Medulla oblongata (tissue), 1 donor: ENCODE measurements at regions not wholly inside any gene's neighbourhood (a gene's known extent, or its start where the extent isn't known, plus 50 kb on each side); places are given as distances from the start of the nearest gene placed in this dataset.
A peak's percentile ranks its signal among the peaks of the same experiment; 100 is the strongest.
"Not testable (repeated sequence)": the region's sequence is repeated elsewhere in the genome, so short reads cannot be mapped to it uniquely, and the experiment has no call there.

ENCODE experiments used
- DNase-seq: peaks from one replicate; pipeline ENCODE4 v3.0.0-alpha.2; 2015; ENCODE audit errors: extremely low spot score

GRCh38 chr10:125554016-125554703 lies 128.8 kb downstream of the TEX36 start:
- DNase-seq: no peak

- no peak for DNase-seq
Observed at GRCh38 chr10:125553091-125553490, 129.9 kb downstream of the TEX36 start.

GRCh38 chr10:125551247-125551646 lies 131.7 kb downstream of the TEX36 start:
- DNase-seq: no peak

- DNase-seq: no peak
Observed at GRCh38 chr10:125550362-125550761, 132.6 kb downstream of the TEX36 start.

GRCh38 chr10:125549653-125550052 lies 133.3 kb downstream of the TEX36 start:
- no peak for DNase-seq

- DNase-seq: no peak
Observed at GRCh38 chr10:125548878-125549277, 134.1 kb downstream of the TEX36 start.

- DNase-seq: no peak
Observed at GRCh38 chr10:125548356-125548755, 134.6 kb downstream of the TEX36 start.

GRCh38 chr10:125547010-125547650 lies 135.8 kb downstream of the TEX36 start:
- no peak for DNase-seq

- no peak for DNase-seq
Observed at GRCh38 chr10:125543796-125544195, 139.2 kb downstream of the TEX36 start.

GRCh38 chr10:125538947-125539731 lies 143.8 kb downstream of the TEX36 start:
- peak; percentile 56 for DNase-seq

- DNase-seq: no peak
Observed at GRCh38 chr10:125536236-125536635, 146.7 kb downstream of the TEX36 start.

GRCh38 chr10:125535559-125535958 lies 147.4 kb downstream of the TEX36 start:
- no peak for DNase-seq

GRCh38 chr10:125534515-125534914 lies 148.4 kb downstream of the TEX36 start:
- DNase-seq: no peak

GRCh38 chr10:125533866-125534265 lies 149.1 kb downstream of the TEX36 start:
- no peak for DNase-seq

- no peak for DNase-seq
Observed at GRCh38 chr10:125531465-125531864, 151.5 kb downstream of the TEX36 start.

GRCh38 chr10:125523347-125523746 lies 159.6 kb downstream of the TEX36 start:
- no peak for DNase-seq

- DNase-seq: no peak
Observed at GRCh38 chr10:125521721-125522680, 161.0 kb downstream of the TEX36 start.

- no peak for DNase-seq
Observed at GRCh38 chr10:125520968-125521367, 162.0 kb downstream of the TEX36 start.

- not testable (repeated sequence) for DNase-seq
Observed at GRCh38 chr10:125518397-125518796, 164.6 kb downstream of the TEX36 start.

GRCh38 chr10:125515571-125515970 lies 167.4 kb downstream of the TEX36 start:
- no peak for DNase-seq
